DOHH2 (cell line): ENCODE measurements at regions not wholly inside any gene's neighbourhood (a gene's known extent, or its start where the extent isn't known, plus 50 kb on each side); places are given as distances from the start of the nearest gene placed in this dataset.

Experiments
- H3F3A ChIP-seq: fragments of 200-600 bp; sonication (generic), shearing (Covaris generic); 2 replicates; pipeline ENCODE4 v1.6.0; 2016; ENCODE audit warnings: antibody characterized with exemption, mild to moderate bottlenecking; ENCODE audit not compliant: control insufficient read depth, insufficient read depth
- H3K27ac ChIP-seq: fragments of 200-600 bp; sonication (generic); 2 replicates; pipeline ENCODE4 v1.5.1; 2014; ENCODE audit warnings: low read depth, mild to moderate bottlenecking, low read length, moderate library complexity
- H3K27me3 ChIP-seq: fragments of 200-600 bp; sonication (generic); 2 replicates; pipeline ENCODE4 v1.6.1; 2014; ENCODE audit warnings: mild to moderate bottlenecking, low read length, mixed read lengths; ENCODE audit not compliant: control insufficient read depth
- H3K36me3 ChIP-seq: fragments of 200-600 bp; sonication (generic); 2 replicates; pipeline ENCODE4 v1.6.1; 2014; ENCODE audit warnings: mild to moderate bottlenecking, low read length, moderate library complexity, mixed read lengths; ENCODE audit not compliant: control insufficient read depth
- H3K4me1 ChIP-seq: fragments of 200-600 bp; sonication (generic); 2 replicates; pipeline ENCODE4 v1.6.1; 2014; ENCODE audit warnings: mild to moderate bottlenecking, low read length, mixed read lengths; ENCODE audit not compliant: control insufficient read depth
- H3K4me2 ChIP-seq: fragments of 200-600 bp; sonication (generic); 2 replicates; pipeline ENCODE4 v1.6.0; 2014; ENCODE audit warnings: mild to moderate bottlenecking, low read length, moderate library complexity
- H3K4me3 ChIP-seq: fragments of 200-600 bp; sonication (generic); 2 replicates; pipeline ENCODE4 v1.5.1; 2014; ENCODE audit warnings: mild to moderate bottlenecking, low read length, mixed read lengths
- H3K79me2 ChIP-seq: fragments of 200-600 bp; sonication (generic); 2 replicates; pipeline ENCODE4 v1.6.1; 2014; ENCODE audit warnings: mild to moderate bottlenecking, low read length, mixed read lengths; ENCODE audit not compliant: control insufficient read depth
- H3K9me2 ChIP-seq: fragments of 200-600 bp; sonication (generic); replicated peaks from 2 replicates; pipeline ENCODE4 v1.6.1; 2014; ENCODE audit warnings: mild to moderate bottlenecking, low read length, mixed read lengths; ENCODE audit not compliant: control insufficient read depth
- H3K9me3 ChIP-seq: fragments of 200-600 bp; sonication (generic); 2 replicates; pipeline ENCODE4 v1.6.1; 2014; ENCODE audit warnings: antibody characterized with exemption, low read length, mixed read lengths; ENCODE audit not compliant: control insufficient read depth, insufficient read depth
- H4K20me1 ChIP-seq: fragments of 200-600 bp; sonication (generic); 2 replicates; pipeline ENCODE4 v1.6.0; 2014; ENCODE audit warnings: low read depth, mild to moderate bottlenecking, antibody characterized with exemption, low read length, moderate library complexity; ENCODE audit not compliant: control insufficient read depth, insufficient read depth
- EZH2phosphoT487 ChIP-seq: fragments of 200-600 bp; sonication (generic); IDR thresholded peaks from 2 replicates; pipeline ENCODE4 v1.6.1; 2017; ENCODE audit warnings: borderline replicate concordance, mild to moderate bottlenecking, antibody characterized with exemption, low read length, moderate library complexity, mixed read lengths
- TF ChIP-seq, protein P1 (sequence below): fragments of 200-600 bp; sonication (generic); IDR thresholded peaks from one replicate; pipeline ENCODE4 v1.5.1; 2014; ENCODE audit warnings: antibody characterized with exemption, mild to moderate bottlenecking, low read depth, low read length; ENCODE audit not compliant: poor library complexity, severe bottlenecking

DNA sequence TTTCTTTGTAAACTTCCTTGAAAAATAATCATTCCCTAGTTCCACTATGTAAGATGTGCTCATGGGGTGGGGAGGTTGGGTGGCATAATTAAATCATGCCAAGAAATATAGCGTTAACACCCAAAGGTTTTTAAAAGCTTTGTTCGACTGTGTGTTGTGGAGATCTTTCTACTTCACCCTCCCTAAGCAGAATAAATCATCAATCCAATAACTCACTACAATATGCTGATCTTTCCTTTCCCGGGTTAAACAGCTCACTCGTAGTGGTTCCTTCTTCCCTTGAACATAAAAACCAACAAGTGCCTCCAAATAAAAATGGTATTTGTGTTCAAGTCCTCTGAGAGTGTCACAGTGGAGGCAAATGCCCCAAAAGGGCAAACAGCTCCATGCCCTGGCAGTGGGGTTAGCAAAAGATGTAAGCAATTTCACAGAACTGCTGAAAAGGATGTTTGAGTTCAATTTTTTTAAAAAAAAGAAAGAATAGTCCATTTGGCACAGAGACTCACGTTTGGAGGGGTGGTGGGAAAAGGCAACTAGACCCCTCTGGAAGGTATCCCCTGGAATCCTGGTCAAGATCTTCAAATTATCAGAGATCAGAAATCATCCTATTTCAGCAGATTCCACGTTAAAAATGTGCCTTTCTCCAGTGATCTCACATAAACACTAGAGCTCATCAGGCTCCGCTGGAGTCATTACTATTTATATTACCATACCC lies 99.1 kb downstream of the TFAP2A start:
- Histone ChIP-seq H3K27ac (no peak overlapping the region), H3K79me2 (no peaks in the 10 kb centered on the region), H3K4me3 (no peak overlapping the region), H3K9me3 (no peaks in the 10 kb centered on the region), H3K36me3 (no peaks in the 10 kb centered on the region), H3K4me1 (no peaks in the 10 kb centered on the region), H3K27me3 (no peaks in the 10 kb centered on the region), H4K20me1 (no peaks in the 10 kb centered on the region), H3F3A (no peaks in the 10 kb centered on the region), H3K4me2 (no peak overlapping the region), H3K9me2 (no peaks in the 10 kb centered on the region)
- TF ChIP-seq, protein P1, sequence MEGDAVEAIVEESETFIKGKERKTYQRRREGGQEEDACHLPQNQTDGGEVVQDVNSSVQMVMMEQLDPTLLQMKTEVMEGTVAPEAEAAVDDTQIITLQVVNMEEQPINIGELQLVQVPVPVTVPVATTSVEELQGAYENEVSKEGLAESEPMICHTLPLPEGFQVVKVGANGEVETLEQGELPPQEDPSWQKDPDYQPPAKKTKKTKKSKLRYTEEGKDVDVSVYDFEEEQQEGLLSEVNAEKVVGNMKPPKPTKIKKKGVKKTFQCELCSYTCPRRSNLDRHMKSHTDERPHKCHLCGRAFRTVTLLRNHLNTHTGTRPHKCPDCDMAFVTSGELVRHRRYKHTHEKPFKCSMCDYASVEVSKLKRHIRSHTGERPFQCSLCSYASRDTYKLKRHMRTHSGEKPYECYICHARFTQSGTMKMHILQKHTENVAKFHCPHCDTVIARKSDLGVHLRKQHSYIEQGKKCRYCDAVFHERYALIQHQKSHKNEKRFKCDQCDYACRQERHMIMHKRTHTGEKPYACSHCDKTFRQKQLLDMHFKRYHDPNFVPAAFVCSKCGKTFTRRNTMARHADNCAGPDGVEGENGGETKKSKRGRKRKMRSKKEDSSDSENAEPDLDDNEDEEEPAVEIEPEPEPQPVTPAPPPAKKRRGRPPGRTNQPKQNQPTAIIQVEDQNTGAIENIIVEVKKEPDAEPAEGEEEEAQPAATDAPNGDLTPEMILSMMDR, result no peak
- TF ChIP-seq EZH2phosphoT487, result no peak

DNA sequence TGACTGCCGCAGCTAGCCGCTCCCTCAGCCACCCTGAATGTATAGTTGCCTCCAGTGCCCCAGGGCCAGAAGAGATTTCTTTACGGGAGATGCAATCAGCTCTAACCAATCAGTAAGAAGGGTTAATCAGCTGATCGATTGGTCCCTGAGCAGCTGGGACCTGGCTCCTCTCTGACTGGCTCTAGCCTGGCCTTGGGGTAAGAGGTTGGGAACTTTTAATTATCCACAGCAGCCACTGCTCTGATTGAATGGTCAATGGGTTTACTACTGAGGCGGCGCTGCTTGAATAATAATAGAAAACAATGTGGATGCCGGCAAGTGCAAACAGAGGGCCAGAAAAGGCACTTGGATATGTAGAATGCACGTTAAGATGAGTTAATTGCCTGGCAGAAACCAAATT lies 99.8 kb downstream of the TFAP2A start:
- Histone ChIP-seq H3K9me3 (no peaks in the 10 kb centered on the region), H3K27me3 (no peaks in the 10 kb centered on the region), H3K36me3 (no peaks in the 10 kb centered on the region), H3F3A (no peaks in the 10 kb centered on the region), H3K4me1 (no peaks in the 10 kb centered on the region), H3K9me2 (no peaks in the 10 kb centered on the region), H3K27ac (no peak overlapping the region), H3K79me2 (no peaks in the 10 kb centered on the region), H4K20me1 (no peaks in the 10 kb centered on the region), H3K4me3 (no peak overlapping the region), H3K4me2 (no peak overlapping the region)
- no peak for TF ChIP-seq EZH2phosphoT487
- TF ChIP-seq, protein P1, result no peak

DNA sequence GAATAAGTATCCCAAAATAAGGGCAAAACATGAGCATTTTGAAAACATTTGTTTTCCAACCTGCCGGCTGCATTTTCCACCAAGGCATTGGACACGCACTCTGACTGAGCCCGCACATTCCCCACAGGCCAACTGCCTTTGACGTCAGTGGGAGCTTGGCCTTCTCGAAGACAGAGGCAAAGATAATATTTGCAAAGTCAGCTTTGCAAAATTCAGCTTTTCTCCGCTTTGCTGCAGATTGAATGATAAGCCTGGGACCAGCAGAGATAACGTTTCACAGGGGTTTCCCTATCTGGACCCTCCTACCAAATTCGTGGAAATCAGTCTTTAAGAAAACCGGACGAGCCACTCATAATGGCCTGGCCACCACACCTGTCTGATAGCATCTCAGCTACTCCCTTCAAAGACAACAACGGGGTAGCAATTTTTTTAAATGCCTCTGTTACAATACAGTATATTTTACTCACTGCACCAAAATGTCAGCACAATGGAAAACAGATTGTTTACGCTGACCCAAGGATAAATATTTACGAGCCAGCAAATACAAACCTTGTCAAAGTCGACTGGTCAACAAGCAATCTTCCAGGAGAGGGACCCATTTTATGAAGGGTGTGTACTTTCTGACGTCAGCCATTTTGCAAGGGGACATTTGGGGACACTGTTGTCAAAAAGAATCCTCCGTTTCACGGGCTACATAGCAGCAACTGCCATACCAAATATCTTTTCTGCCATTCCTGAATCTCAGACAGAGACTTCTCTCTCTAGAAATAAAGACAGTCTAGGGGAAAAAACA lies 100.5 kb downstream of the TFAP2A start:
- Histone ChIP-seq H3K9me2 (no peaks in the 10 kb centered on the region), H3K4me2 (no peak overlapping the region), H3K79me2 (no peaks in the 10 kb centered on the region), H3K4me3 (no peak overlapping the region), H3K27ac (no peak overlapping the region), H4K20me1 (no peaks in the 10 kb centered on the region), H3K9me3 (no peaks in the 10 kb centered on the region), H3K4me1 (no peaks in the 10 kb centered on the region), H3K27me3 (no peaks in the 10 kb centered on the region), H3K36me3 (no peaks in the 10 kb centered on the region), H3F3A (no peaks in the 10 kb centered on the region)
- TF ChIP-seq, protein P1, result no peak
- TF ChIP-seq EZH2phosphoT487, result no peak
